Prostate gland (tissue), 2 donors: ENCODE measurements at regions not wholly inside any gene's neighbourhood (a gene's known extent, or its start where the extent isn't known, plus 50 kb on each side); places are given as distances from the start of the nearest gene placed in this dataset.

Experiments used
- DNase-seq: peaks from one replicate; pipeline ENCODE4 v3.0.0-alpha.2; 2019; ENCODE audit warnings: low spot score
- H3K27ac ChIP-seq, 2 donors: fragments of 200-600 bp; sonication (generic); 2 replicates each; pipeline ENCODE4 v1.5.1; 2017 to 2019
- H3K27me3 ChIP-seq: fragments of 200-600 bp; sonication (generic); replicated peaks from 2 replicates; pipeline ENCODE4 v1.5.1; 2019; ENCODE audit not compliant: insufficient read depth
- H3K36me3 ChIP-seq, 2 donors: fragments of 200-600 bp; sonication (generic); 1 replicate in 1 of 2; 2 replicates in 1 of 2; pipeline versions ENCODE4 v1.5.1 to v1.8.1; 2017 to 2019
- H3K4me1 ChIP-seq: fragments of 200-600 bp; sonication (generic); replicated peaks from 2 replicates; pipeline ENCODE4 v1.5.1; 2019
- H3K4me3 ChIP-seq, 2 donors: fragments of 200-600 bp; sonication (generic); 2 replicates each; pipeline ENCODE4 v1.5.1; 2017 to 2019
- H3K9me3 ChIP-seq: fragments of 200-600 bp; sonication (generic); 2 replicates; pipeline ENCODE4 v1.5.1; 2017
- POLR2A ChIP-seq: fragments of 450-650 bp; IDR thresholded peaks from one replicate; pipeline ENCODE4 v1.6.1; 2016; ENCODE audit warnings: antibody characterized with exemption, mild to moderate bottlenecking
- POLR2AphosphoS5 ChIP-seq: sonication (generic); formaldehyde crosslinking; IDR thresholded peaks from one replicate; pipeline ENCODE4 v1.6.1; 2017; ENCODE audit warnings: antibody characterized with exemption
- WGBS: methylation state at CpG from one replicate; pipeline ENCODE4 v1.1.5; 2018; 5-methylcytosine and 5-hydroxymethylcytosine counted together
- intact Hi-C: fragments of 100-400 bp; cut with DNase I; formaldehyde crosslinking; loops from one replicate; pipeline ENCODE4 v1.14.2; 2022
- TF ChIP-seq, protein P1 (sequence below), 4 experiments: fragments of 200-600 bp in 2 of 4; fragments of 450-650 bp in 2 of 4; sonication (generic) in 2 of 4; IDR thresholded peaks; 1 replicate in 3 of 4; 2 replicates in 1 of 4; pipeline ENCODE4 v1.5.1; 2016 to 2019; ENCODE audit warnings: antibody characterized with exemption in 4 of 4, mild to moderate bottlenecking in 2 of 4, moderate library complexity in 2 of 4

- no peaks in the 10 kb centered on the region for H3K4me1 ChIP-seq
- no peaks in the 10 kb centered on the region for H3K36me3 ChIP-seq
- TF ChIP-seq, protein P1, sequence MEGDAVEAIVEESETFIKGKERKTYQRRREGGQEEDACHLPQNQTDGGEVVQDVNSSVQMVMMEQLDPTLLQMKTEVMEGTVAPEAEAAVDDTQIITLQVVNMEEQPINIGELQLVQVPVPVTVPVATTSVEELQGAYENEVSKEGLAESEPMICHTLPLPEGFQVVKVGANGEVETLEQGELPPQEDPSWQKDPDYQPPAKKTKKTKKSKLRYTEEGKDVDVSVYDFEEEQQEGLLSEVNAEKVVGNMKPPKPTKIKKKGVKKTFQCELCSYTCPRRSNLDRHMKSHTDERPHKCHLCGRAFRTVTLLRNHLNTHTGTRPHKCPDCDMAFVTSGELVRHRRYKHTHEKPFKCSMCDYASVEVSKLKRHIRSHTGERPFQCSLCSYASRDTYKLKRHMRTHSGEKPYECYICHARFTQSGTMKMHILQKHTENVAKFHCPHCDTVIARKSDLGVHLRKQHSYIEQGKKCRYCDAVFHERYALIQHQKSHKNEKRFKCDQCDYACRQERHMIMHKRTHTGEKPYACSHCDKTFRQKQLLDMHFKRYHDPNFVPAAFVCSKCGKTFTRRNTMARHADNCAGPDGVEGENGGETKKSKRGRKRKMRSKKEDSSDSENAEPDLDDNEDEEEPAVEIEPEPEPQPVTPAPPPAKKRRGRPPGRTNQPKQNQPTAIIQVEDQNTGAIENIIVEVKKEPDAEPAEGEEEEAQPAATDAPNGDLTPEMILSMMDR (IDR thresholded peaks at IDR 0.05), result no peak
- no peak for TF ChIP-seq POLR2A
- TF ChIP-seq POLR2AphosphoS5, result no peak
- no peaks in the 10 kb centered on the region for H3K9me3 ChIP-seq
- H3K27ac ChIP-seq, result no peak overlapping the region
- no peak overlapping the region for H3K4me3 ChIP-seq
- no peak for DNase-seq
- intact Hi-C loops, result no loop called here
- 59% methylated on average over 5 of the region's 5 CpGs for WGBS
- no peaks in the 10 kb centered on the region for H3K27me3 ChIP-seq
Measured at GRCh38 chr4:55175779-55176231, 50.4 kb upstream of the KDR start.

DNA sequence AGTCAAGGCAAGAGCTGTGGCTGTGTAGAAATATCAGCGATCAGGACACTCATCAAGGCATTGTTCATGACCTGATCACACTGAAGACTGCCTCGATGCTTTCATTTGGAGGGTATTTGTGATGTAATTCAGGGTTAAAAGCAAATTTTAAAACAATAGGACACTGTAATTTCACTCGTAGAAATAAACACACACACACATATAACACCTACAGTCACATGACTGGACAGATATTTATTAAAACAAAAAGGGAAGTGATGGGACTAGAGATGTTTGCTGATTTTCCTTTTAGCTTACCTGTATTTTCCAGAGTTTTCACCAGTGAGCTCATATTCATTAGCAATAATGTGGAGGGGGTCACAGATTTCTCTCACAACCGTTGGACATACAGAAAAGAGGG, 51.1 kb upstream of the KDR start:
- Histone ChIP-seq H3K36me3 (no peaks in the 10 kb centered on the region), H3K9me3 (no peaks in the 10 kb centered on the region), H3K27me3 (no peaks in the 10 kb centered on the region), H3K27ac (no peak overlapping the region), H3K4me1 (no peaks in the 10 kb centered on the region), H3K4me3 (no peak overlapping the region)
- DNase-seq, result no peak
- 75% methylated on average over 4 of the region's 4 CpGs for WGBS
- intact Hi-C loops, result no loop called here
- TF ChIP-seq POLR2AphosphoS5, result no peak

DNA sequence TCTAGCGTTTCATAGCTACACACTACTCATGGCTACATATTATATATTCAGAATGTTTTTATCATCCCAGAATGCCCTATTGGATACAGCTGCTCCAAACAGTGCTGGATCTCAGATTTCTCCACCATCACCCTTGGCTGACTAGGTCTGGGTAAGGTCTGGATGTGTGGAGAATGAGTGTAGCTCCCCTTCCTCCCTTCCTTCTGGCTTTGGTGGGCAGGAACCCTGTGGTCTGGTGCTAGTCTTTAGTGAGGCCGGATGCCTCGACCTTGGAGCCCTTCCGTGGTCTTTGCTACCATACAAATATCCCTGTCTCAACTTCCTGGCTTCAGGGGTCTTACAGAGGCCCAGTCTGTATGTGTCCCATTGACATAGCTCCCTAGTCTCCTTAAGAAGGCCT, 52.1 kb upstream of the KDR start:
- H3K36me3 ChIP-seq, result no peaks in the 10 kb centered on the region
- 88% methylated on average over 4 of the region's 4 CpGs for WGBS
- no peak for DNase-seq
- TF ChIP-seq, protein P1 (IDR thresholded peaks at IDR 0.05), result no peak
- TF ChIP-seq POLR2AphosphoS5, result no peak
- TF ChIP-seq POLR2A, result no peak
- H3K9me3 ChIP-seq, result no peaks in the 10 kb centered on the region
- no peak overlapping the region for H3K4me3 ChIP-seq
- no peak overlapping the region for H3K27ac ChIP-seq
- intact Hi-C loops, result no loop called here
- H3K4me1 ChIP-seq, result no peaks in the 10 kb centered on the region
- no peaks in the 10 kb centered on the region for H3K27me3 ChIP-seq

DNA sequence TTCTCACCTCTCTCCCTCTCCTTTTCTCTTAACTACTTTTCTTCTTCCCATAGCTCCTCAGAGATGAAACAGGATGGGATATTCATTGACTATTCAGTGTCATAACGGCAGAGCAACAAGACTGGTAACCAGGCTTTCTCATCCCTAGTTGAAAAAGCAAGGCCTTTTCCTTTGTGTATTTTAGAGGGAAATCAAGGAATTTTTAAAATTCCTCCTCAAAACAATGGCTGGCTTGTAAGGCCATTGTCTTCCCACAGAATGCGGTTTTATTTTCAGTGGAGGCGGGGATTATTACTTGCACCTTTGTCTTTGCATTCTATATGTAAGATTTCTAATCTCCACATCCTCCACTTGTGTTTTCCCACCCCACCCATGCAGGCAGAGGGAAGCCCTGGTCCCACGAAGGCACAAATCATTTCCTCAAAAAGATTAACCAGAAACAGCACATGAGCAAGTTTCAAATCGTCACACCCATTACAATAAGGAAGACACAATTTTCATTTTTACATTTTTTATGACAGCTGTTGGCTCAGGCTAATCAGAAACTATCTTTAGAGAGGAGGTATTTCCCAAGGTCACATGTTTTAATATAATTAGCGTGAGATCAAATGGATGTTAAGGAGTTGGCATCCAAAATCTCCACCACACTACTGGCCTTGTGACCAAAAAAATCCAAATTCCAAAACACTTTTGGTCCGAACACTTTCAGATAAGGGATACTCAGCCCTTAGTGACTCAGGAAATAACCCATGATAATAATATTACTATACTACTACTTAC, 53.0 kb upstream of the KDR start:
- Histone ChIP-seq H3K9me3 (no peaks in the 10 kb centered on the region), H3K36me3 (no peaks in the 10 kb centered on the region), H3K27me3 (no peaks in the 10 kb centered on the region), H3K4me1 (no peaks in the 10 kb centered on the region), H3K27ac (no peak overlapping the region), H3K4me3 (no peak overlapping the region)
- WGBS, result 71% methylated on average over 7 of the region's 7 CpGs
- intact Hi-C loops, result no loop called here
- DNase-seq, result no peak
- TF ChIP-seq, protein P1 (IDR thresholded peaks at IDR 0.05), result no peak
- TF ChIP-seq POLR2AphosphoS5 (no peak), POLR2A (no peak)

- no peaks in the 10 kb centered on the region for H3K27me3 ChIP-seq
- intact Hi-C loops, result no loop called here
- no peaks in the 10 kb centered on the region for H3K4me1 ChIP-seq
- no peaks in the 10 kb centered on the region for H3K9me3 ChIP-seq
- no peaks in the 10 kb centered on the region for H3K36me3 ChIP-seq
- no peak overlapping the region for H3K27ac ChIP-seq
- 60% methylated on average over 9 of the region's 9 CpGs for WGBS
- DNase-seq, result no peak
- H3K4me3 ChIP-seq, result no peak overlapping the region
- TF ChIP-seq, protein P1 (IDR thresholded peaks at IDR 0.05), result no peak
- TF ChIP-seq POLR2A (no peak), POLR2AphosphoS5 (no peak)
Measured at GRCh38 chr4:55181010-55182005, 55.9 kb upstream of the KDR start.
